ENCODE measurements at regions not wholly inside any gene's neighbourhood (a gene's known extent, or its start where the extent isn't known, plus 50 kb on each side); places are given as distances from the start of the nearest gene placed in this dataset.

GRCh38 chr11:111148121-111148520 is 97.4 kb upstream of the POU2AF2 start:
- DNase-seq (ENCODE audit: low read depth in 2 of 2) = no peak

GRCh38 chr11:111137846-111138245 is 107.7 kb upstream of the POU2AF2 start:
- no peak for DNase-seq (ENCODE audit: low read depth in 2 of 2)

GRCh38 chr11:111135778-111136570 is 109.6 kb upstream of the POU2AF2 start:
- DNase-seq (ENCODE audit: low read depth in 2 of 2) = no peak

- DNase-seq (ENCODE audit: low read depth in 2 of 2) = no peak
These were observed 110.4 kb upstream of the POU2AF2 start for GRCh38 chr11:111135101-111135500.

GRCh38 chr11:111128076-111128870 is 117.3 kb upstream of the POU2AF2 start:
- no peak for DNase-seq (ENCODE audit: low read depth in 2 of 2)

- no peak for DNase-seq (ENCODE audit: low read depth in 2 of 2)
These were observed 120.8 kb upstream of the POU2AF2 start for GRCh38 chr11:111124724-111125123.

- DNase-seq (ENCODE audit: low read depth in 2 of 2) = no peak
These were observed 121.8 kb upstream of the POU2AF2 start for GRCh38 chr11:111123463-111124398.

- DNase-seq (ENCODE audit: low read depth in 2 of 2) = no peak
These were observed 124.7 kb upstream of the POU2AF2 start for GRCh38 chr11:111120696-111121302.

- DNase-seq (ENCODE audit: low read depth in 2 of 2) = no peak
These were observed 125.4 kb upstream of the POU2AF2 start for GRCh38 chr11:111120161-111120560.

- DNase-seq (ENCODE audit: low read depth in 2 of 2) = no peak
These were observed 125.8 kb upstream of the POU2AF2 start for GRCh38 chr11:111119751-111120150.

- DNase-seq (ENCODE audit: low read depth in 2 of 2) = no peak
These were observed 129.6 kb upstream of the POU2AF2 start for GRCh38 chr11:111115890-111116289.

GRCh38 chr11:111114091-111114490 is 131.4 kb upstream of the POU2AF2 start:
- no peak for DNase-seq (ENCODE audit: low read depth in 2 of 2)

GRCh38 chr11:111112614-111113013 is 132.9 kb upstream of the POU2AF2 start:
- no peak for DNase-seq (ENCODE audit: low read depth in 2 of 2)

GRCh38 chr11:111107501-111107900 is 138.0 kb upstream of the POU2AF2 start:
- DNase-seq (ENCODE audit: low read depth in 2 of 2) = no peak

- DNase-seq (ENCODE audit: low read depth in 2 of 2) = no peak
These were observed 138.9 kb upstream of the POU2AF2 start for GRCh38 chr11:111106641-111107040.

- peak in 1 of 2 experiments; percentile 8 for DNase-seq (ENCODE audit: low read depth in 2 of 2)
These were observed 140.0 kb upstream of the POU2AF2 start for GRCh38 chr11:111105566-111105965.

- no peak for DNase-seq (ENCODE audit: low read depth in 2 of 2)
These were observed 141.3 kb upstream of the POU2AF2 start for GRCh38 chr11:111104185-111104584.

- DNase-seq (ENCODE audit: low read depth in 2 of 2) = peak in 1 of 2 experiments; percentile 16
These were observed 143.6 kb upstream of the POU2AF2 start for GRCh38 chr11:111101881-111102280.

- DNase-seq (ENCODE audit: low read depth in 2 of 2) = no peak
These were observed 146.4 kb upstream of the POU2AF2 start for GRCh38 chr11:111099028-111099713.

GRCh38 chr11:111098091-111098490 is 147.4 kb upstream of the POU2AF2 start:
- no peak for DNase-seq (ENCODE audit: low read depth in 2 of 2)

GRCh38 chr11:111097191-111097590 is 148.3 kb upstream of the POU2AF2 start:
- peak in 1 of 2 experiments; percentile 6 for DNase-seq (ENCODE audit: low read depth in 2 of 2)

Measured in fibroblast of skin of left quadriceps (primary cell).